Tibial nerve (tissue), 3 donors: ENCODE measurements at regions not wholly inside any gene's neighbourhood (a gene's known extent, or its start where the extent isn't known, plus 50 kb on each side); places are given as distances from the start of the nearest gene placed in this dataset.

Experiments
- CTCF ChIP-seq, 5 experiments: fragments of 200-600 bp in 3 of 5; fragments of 450-650 bp in 2 of 5; sonication (generic) in 3 of 5; IDR thresholded peaks; one replicate each; pipeline ENCODE4 v1.5.1; 2016 to 2019; ENCODE audit warnings: antibody characterized with exemption in 5 of 5, mild to moderate bottlenecking in 3 of 5, moderate library complexity in 2 of 5
- POLR2A ChIP-seq, 2 donors: fragments of 450-650 bp; IDR thresholded peaks; one replicate each; pipeline ENCODE4 v1.6.1; 2017; ENCODE audit warnings: antibody characterized with exemption in 2 of 2, mild to moderate bottlenecking in 2 of 2, moderate library complexity in 2 of 2

GRCh38 chr11:27865105-27865504 is 164.8 kb upstream of the BDNF start:
- TF ChIP-seq CTCF (IDR thresholded peaks at IDR 0.05) (no peak), POLR2A (IDR thresholded peaks at IDR 0.05) (no peak)
